ENCODE measurements at regions not wholly inside any gene's neighbourhood (a gene's known extent, or its start where the extent isn't known, plus 50 kb on each side); places are given as distances from the start of the nearest gene placed in this dataset.

DNA sequence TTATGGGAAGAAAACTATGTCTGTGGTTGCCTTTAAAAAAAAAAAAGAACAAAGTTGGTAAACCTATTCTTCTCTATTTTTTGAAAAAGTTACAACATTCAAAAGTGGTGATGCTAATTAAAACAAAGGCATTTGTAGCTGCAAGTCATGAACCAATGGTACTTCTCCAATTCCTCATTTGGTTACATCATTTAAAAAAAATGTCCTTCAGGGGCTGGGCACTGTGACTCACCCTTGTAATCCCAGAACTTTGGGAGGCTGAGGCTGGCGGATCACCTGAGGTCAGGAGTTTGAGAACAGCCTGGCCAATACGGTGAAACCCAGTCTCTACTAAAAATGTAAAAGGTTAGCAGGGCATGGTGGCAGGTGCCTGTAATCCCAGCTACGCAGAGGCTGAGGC is 574.6 kb downstream of the VGLL3 start:
- TF ChIP-seq CTCF (IDR thresholded peaks at IDR 0.05) (no peak), POLR2A (IDR thresholded peaks at IDR 0.05) (no peak)

Data from testis (tissue), 2 donors.